GM18909 (cell line): ENCODE measurements at regions not wholly inside any gene's neighbourhood (a gene's known extent, or its start where the extent isn't known, plus 50 kb on each side); places are given as distances from the start of the nearest gene placed in this dataset.
"Not testable (repeated sequence)": the region's sequence is repeated elsewhere in the genome, so short reads cannot be mapped to it uniquely, and the experiment has no call there.

Source experiments
- ATAC-seq: cut with Tn5 transposase; IDR thresholded peaks from one replicate; pipeline ENCODE4 v1.9.1; 2021; ENCODE audit warnings: mild to moderate bottlenecking; ENCODE audit not compliant: unreplicated experiment, poor library complexity

DNA sequence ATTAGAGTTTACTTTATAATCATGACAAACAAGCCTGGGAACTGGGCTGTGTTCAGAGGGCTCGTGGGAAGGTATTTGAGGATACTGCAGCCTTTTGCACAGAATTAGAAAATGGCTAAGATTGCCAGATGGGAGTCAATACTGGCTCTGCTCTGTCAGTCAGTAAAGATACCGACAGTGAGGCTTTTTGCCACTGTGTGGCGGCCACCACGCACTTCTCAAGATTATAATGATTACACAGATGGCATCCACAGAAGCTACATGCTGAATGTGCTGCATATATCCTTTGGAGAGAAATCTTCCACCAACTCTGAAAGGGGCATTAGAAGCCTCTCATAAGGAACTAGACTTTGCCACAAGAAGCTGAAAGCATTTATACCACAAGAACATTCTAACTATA lies 213.4 kb upstream of the PTBP2 start:
- ATAC-seq, result no peak

- ATAC-seq, result no peak
Observed at GRCh38 chr1:96509339-96509738, 212.2 kb upstream of the PTBP2 start.

DNA sequence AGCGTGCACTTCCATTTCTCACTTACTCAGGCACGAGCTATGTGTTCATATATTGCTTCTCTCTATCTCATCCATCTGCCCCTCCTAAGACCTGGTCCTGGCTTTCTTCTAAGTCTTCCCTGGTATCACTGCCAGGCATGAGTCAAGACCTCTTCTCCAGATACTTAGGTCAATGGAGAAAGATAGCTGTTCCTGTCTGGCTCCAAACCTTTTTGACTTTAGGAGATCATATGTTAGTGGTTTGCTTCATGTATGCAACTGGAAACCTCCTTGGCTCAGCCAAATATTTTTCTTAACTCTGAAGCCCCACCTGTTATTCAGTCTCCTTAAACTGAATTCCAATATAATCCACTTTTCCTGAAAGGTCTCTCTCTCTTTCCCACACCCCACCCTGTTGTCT lies 211.6 kb upstream of the PTBP2 start:
- ATAC-seq, result no peak

DNA sequence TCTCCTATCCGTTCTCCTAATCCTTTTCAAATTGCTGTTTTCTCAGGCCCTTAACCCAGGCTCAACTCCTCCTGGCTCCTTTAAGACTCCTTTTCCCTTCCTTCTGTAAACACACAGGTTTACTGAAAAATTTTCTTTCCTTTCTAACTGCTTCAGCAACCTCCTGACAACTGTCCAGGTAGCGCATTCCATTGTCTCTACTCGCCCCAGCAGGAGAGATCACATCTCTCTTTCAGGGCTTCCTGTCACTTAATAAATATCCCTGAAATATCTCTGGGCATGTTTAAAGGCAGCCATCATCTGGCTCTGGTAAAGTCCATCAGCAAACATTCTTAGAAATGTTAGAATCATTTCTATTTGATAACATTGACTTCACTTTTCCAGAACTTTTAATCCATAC lies 211.2 kb upstream of the PTBP2 start:
- no peak for ATAC-seq

- ATAC-seq, result no peak
Observed at GRCh38 chr1:96510911-96511310, 210.7 kb upstream of the PTBP2 start.

DNA sequence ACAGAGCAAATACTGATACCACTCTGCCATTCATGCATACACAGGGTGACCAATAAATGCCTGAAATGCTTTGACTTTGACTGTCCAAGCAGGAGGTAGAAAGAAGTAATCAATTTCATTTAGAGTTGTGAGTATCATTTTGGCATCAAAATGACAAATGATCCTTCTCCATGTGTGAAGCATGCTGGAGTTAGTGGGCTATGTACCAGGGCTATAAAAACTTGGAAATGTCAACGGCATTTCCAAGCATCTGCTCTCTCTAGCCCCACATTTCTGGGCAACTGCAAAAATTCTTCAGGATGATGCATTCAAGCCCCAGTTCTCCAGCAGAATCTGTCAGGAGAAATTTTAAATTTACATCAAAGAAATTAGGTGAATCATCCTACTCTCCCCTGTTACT lies 208.4 kb upstream of the PTBP2 start:
- ATAC-seq, result no peak

GRCh38 chr1:96515430-96515829 lies 206.2 kb upstream of the PTBP2 start:
- ATAC-seq, result peak; percentile 97

- ATAC-seq, result peak; percentile 46
Observed at GRCh38 chr1:96515925-96516324, 205.7 kb upstream of the PTBP2 start.

DNA sequence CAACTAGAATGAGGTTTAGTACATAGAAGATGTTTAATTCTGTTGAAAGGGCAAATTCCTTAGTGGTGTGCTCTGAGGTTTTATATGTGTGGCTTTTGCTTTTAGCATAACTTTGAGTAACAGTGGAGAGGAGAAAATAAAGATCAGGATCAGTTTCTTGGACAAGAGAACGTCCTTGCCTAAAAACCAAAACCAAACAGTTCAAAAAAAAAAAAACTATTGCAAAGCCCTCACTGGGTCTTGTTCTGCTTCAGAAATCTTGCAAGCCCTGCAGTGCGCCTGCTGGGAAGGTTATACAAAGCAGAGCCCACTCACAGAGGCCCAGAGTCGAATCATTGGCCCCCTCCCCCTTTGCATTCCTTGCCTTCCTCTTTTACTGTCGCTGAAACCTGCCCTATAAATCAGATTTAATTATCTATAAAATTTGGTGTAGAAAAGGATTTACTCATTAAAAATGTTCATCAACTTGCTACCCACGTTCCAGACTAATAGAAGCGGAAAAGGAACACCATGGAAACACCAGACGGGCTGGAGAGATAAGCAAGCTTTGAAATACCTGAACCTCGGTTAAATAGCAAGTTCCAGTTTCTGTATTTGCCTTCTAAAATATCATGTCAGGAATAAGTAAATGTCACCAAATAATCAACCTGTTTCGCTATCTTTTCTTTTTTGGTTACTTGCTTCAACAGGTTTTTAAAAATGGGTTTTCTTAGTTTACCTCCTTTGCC lies 201.6 kb upstream of the PTBP2 start:
- ATAC-seq, result no peak

DNA sequence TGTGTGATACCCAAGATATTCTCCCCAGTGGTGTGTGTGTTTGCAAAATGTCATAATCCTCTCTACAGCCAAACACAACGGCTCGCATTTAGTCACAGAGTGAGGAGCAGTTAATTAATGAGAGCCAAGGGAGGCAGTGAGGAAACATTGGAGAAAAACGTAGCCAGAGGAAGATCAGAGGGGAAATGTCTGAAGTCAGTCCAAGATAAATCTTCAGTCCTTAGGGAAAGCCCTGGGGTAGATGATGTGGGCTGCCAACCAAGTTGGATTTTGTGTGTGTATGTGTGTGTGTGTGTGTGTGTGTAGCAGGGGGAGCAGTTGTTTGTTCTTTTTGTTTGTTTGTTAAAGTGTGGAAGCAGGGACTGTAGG lies 201.0 kb upstream of the PTBP2 start:
- no peak for ATAC-seq

DNA sequence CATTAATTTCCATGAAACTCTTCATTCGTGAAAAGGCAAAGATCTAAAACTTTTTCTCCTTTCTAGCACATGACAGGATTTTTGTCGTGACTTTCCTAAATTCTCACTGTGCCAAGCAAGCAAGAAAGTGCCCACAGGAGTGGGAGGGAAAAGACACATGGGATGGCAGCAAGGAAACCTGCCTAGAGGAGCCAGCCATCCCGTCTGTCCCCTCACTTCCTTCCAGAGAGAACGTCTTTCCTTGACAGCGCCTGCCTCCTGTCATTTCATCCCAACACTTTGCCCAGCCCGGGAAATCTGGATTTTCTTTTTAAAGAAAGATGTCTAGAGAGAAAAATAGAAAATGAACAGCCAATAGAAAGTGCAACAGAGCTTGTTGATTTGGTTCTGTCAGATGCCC lies 200.6 kb upstream of the PTBP2 start:
- ATAC-seq, result no peak

GRCh38 chr1:96521994-96522760 lies 199.4 kb upstream of the PTBP2 start:
- no peak for ATAC-seq

GRCh38 chr1:96522927-96523326 lies 198.7 kb upstream of the PTBP2 start:
- no peak for ATAC-seq

DNA sequence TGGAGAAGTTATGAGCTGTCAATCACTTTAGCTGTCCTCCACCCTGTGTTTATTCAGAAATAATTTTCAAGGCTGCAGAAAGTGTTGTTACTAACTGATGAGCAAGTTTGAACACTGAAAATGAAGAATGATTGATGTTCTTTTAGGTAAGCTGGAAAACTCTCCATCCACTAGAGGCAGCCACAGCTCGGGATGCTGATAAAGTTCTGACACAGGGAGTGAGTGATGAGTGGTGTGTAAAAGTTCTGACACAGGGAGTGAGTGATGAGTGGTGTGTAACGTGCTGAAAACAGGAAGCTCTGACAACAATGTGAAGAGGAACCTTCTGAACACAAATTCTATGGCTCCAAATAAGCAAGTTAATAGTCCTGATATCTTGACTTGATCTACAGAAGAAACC lies 197.5 kb upstream of the PTBP2 start:
- ATAC-seq, result no peak

GRCh38 chr1:96525657-96526557 lies 195.7 kb upstream of the PTBP2 start:
- ATAC-seq, result no peak

DNA sequence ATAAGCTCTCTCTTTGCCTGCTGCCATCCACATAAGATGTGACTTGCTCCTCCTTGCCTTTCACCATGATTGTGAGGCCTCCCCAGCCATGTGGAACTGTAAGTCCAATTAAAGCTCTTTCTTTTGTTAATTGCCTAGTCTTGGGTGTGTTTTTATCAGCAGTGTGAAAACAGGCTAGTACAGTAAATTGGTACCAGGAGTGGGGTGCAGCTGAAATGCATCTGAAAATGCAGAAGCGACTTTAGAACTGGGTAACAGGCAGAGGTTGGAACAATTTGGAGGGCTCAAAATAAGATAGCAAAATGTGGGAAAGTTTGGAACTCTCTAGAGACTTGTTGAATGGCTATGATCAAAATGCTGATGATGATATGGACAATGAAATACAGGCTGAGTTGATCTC lies 192.9 kb upstream of the PTBP2 start:
- not testable (repeated sequence) for ATAC-seq

DNA sequence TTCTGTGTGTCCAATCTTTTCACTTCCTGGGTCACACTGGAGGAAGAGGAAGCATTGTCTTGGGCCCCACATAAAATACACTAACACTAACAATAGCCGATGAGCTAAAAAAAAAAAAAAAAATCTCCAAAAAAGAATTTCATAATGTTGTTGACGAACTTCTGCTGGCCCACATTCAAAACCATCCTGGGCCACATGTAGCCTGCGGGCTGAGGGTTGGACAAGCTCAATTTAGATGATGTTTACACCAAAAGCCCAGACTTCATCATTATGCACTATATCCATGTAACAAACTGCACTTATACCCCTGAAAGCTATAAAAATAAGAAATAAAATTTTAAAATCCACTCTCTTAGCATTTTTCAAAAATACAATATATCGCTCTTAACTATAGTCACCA lies 187.8 kb upstream of the PTBP2 start:
- ATAC-seq, result no peak

DNA sequence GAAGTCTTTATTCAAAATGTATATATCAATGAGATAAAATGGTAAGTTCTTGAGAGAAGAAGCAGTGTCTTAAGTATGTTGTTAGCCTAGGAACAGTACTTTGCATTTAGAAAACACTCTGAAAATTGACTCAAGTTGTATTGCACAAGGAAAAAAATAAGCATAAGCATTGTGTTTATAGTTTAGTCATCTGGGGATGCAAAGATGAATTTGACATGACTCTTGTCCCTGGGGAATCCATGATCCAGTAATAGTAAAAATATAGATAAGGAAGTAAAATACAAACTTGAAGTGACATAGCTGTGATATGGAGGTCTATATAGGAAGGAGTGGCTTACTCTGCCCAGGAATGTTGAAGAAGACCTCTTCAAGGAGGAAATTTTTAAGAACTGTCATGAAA lies 185.0 kb upstream of the PTBP2 start:
- ATAC-seq, result no peak

DNA sequence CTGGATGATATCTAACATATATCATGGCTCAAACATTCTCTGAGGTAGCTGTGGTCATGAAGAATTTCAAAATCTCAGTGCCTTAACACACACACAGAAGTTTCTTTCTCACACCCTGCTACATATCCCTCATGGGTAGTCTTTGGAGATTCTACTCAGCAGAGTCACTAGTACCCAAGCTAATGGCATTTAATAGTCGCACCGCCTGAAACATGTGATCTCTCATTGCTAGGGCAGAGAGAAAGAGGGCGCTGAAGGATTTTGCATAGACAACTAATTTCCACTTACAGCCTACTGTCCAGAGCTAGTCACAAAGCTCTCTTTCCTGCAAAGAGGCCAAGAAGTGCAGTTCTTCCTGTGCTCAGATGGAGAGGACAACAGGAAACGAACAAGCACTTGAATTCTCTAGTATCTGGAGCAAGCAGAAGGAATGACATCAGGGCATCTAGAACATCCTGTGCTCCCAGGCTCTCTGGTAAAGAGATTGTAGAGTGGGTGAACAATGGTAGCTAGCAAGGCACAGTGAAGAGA lies 183.4 kb upstream of the PTBP2 start:
- ATAC-seq, result no peak

DNA sequence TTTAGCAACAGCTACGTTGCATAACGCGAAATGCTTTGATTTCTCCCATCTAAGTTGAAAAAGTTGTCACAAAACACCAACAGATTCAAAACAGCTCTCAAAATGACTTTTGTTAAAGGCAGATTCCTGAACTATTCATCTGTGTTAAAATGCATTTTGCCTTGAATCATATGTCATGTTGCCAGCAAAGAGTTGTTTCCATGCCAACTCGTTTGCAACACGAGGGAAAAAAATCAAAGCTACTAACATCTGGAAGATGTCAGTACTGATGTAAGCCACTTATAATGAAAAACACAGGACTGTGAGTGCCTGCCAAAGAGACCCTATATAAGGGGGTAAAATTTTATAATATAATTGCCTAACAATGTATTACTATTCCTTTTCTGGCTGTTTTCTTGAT lies 182.7 kb upstream of the PTBP2 start:
- ATAC-seq, result no peak

DNA sequence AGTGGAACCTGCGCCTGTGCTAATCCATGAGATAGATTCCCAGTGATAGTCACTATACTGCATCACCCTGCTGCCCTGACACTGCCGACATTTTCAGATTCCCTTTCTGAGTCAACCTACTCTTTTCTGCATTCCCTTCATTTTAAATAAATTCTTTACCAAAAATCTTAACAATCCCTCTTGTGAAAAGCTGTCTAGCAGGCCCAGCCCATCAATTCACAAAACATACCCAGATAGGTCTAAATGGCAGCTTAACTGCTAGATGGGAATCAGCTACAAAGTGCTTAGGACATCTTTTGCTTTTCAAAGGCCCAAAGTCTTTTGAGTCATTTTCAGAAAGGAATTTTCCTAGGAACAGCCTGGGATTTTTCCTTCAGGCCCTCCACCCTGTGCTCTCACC lies 180.1 kb upstream of the PTBP2 start:
- ATAC-seq, result no peak
